Fibroblast of the aortic adventitia (primary cell): ENCODE measurements at regions not wholly inside any gene's neighbourhood (a gene's known extent, or its start where the extent isn't known, plus 50 kb on each side); places are given as distances from the start of the nearest gene placed in this dataset.

ENCODE experiments used
- DNase-seq: peaks from one replicate; pipeline ENCODE4 v3.0.0-alpha.2; 2010; ENCODE audit warnings: low read depth
- H3K4me3 ChIP-seq: 2 replicates; pipeline ENCODE4 v1.5.1; 2011; ENCODE audit warnings: low read depth, mild to moderate bottlenecking, control low read depth, low read length, moderate library complexity
- CTCF ChIP-seq: IDR thresholded peaks from 2 replicates; pipeline ENCODE4 v1.5.1; 2011; ENCODE audit warnings: mild to moderate bottlenecking, low read length, control low read depth, inconsistent platforms; ENCODE audit not compliant: insufficient read depth

GRCh38 chr12:14148489-14149270 lies 167.3 kb upstream of the GRIN2B start:
- no peak for TF ChIP-seq CTCF
- no peak for DNase-seq
- H3K4me3 ChIP-seq: no peak overlapping the region

GRCh38 chr12:14153803-14154202 lies 172.4 kb upstream of the GRIN2B start:
- no peak overlapping the region for H3K4me3 ChIP-seq
- no peak for DNase-seq
- no peak for TF ChIP-seq CTCF

- H3K4me3 ChIP-seq: no peak overlapping the region
- DNase-seq: no peak
- no peak for TF ChIP-seq CTCF
Observed at GRCh38 chr12:14156606-14157005, 175.2 kb upstream of the GRIN2B start.

GRCh38 chr12:14157088-14157747 lies 175.8 kb upstream of the GRIN2B start:
- no peak overlapping the region for H3K4me3 ChIP-seq
- DNase-seq: no peak
- TF ChIP-seq CTCF: no peak

- H3K4me3 ChIP-seq: no peak overlapping the region
- no peak for DNase-seq
- TF ChIP-seq CTCF: no peak
Observed at GRCh38 chr12:14164266-14164665, 182.9 kb upstream of the GRIN2B start.

- H3K4me3 ChIP-seq: no peak overlapping the region
- peak; percentile 97 for TF ChIP-seq CTCF
- peak; percentile 63 for DNase-seq
Observed at GRCh38 chr12:14167005-14167628, 185.7 kb upstream of the GRIN2B start.
